ENCODE measurements at regions not wholly inside any gene's neighbourhood (a gene's known extent, or its start where the extent isn't known, plus 50 kb on each side); places are given as distances from the start of the nearest gene placed in this dataset.
A peak's percentile ranks its signal among the peaks of the same experiment; 100 is the strongest.
"Not testable (repeated sequence)": the region's sequence is repeated elsewhere in the genome, so short reads cannot be mapped to it uniquely, and the experiment has no call there.

- DNase-seq: no peak
Observed at GRCh38 chr12:69131077-69131476, 108.3 kb upstream of the CPSF6 start.

GRCh38 chr12:69136931-69137613 lies 102.3 kb upstream of the CPSF6 start:
- no peak for DNase-seq

GRCh38 chr12:69141074-69141473 lies 98.3 kb upstream of the CPSF6 start:
- no peak for DNase-seq

- no peak for DNase-seq
Observed at GRCh38 chr12:69149270-69149669, 90.1 kb upstream of the CPSF6 start.

GRCh38 chr12:69150083-69150795 lies 89.1 kb upstream of the CPSF6 start:
- no peak for DNase-seq

- DNase-seq: no peak
Observed at GRCh38 chr12:69150796-69151127, 88.6 kb upstream of the CPSF6 start.

GRCh38 chr12:69151254-69151764 lies 88.1 kb upstream of the CPSF6 start:
- DNase-seq: no peak

GRCh38 chr12:69154585-69155363 lies 84.6 kb upstream of the CPSF6 start:
- DNase-seq: peak; percentile 66

GRCh38 chr12:69157023-69157655 lies 82.2 kb upstream of the CPSF6 start:
- DNase-seq: peak; percentile 86

GRCh38 chr12:69161829-69162228 lies 77.5 kb upstream of the CPSF6 start:
- DNase-seq: peak; percentile 50

GRCh38 chr12:69163681-69164362 lies 75.5 kb upstream of the CPSF6 start:
- DNase-seq: peak; percentile 28

GRCh38 chr12:69167648-69168165 lies 71.7 kb upstream of the CPSF6 start:
- DNase-seq: no peak

GRCh38 chr12:69168363-69168762 lies 71.0 kb upstream of the CPSF6 start:
- no peak for DNase-seq

- DNase-seq: no peak
Observed at GRCh38 chr12:69168828-69169227, 70.5 kb upstream of the CPSF6 start.

GRCh38 chr12:69170293-69170692 lies 69.1 kb upstream of the CPSF6 start:
- no peak for DNase-seq

GRCh38 chr12:69171881-69172280 lies 67.5 kb upstream of the CPSF6 start:
- DNase-seq: no peak

GRCh38 chr12:69172491-69172890 lies 66.9 kb upstream of the CPSF6 start:
- no peak for DNase-seq

GRCh38 chr12:69173368-69173767 lies 66.0 kb upstream of the CPSF6 start:
- DNase-seq: no peak

GRCh38 chr12:69179786-69180185 lies 59.6 kb upstream of the CPSF6 start:
- DNase-seq: no peak

GRCh38 chr12:69187572-69187971 lies 51.8 kb upstream of the CPSF6 start:
- not testable (repeated sequence) for DNase-seq

- peak; percentile 27 for DNase-seq
Observed at GRCh38 chr12:69189378-69189978, 49.9 kb upstream of the CPSF6 start.

Measured in MV-4-11 (cell line).